Non-pigmented ciliary epithelial cell (primary cell): ENCODE measurements at regions not wholly inside any gene's neighbourhood (a gene's known extent, or its start where the extent isn't known, plus 50 kb on each side); places are given as distances from the start of the nearest gene placed in this dataset.

ENCODE experiments used
- DNase-seq: peaks from one replicate; pipeline ENCODE4 v3.0.0-alpha.2; 2010; ENCODE audit warnings: low read depth

DNA sequence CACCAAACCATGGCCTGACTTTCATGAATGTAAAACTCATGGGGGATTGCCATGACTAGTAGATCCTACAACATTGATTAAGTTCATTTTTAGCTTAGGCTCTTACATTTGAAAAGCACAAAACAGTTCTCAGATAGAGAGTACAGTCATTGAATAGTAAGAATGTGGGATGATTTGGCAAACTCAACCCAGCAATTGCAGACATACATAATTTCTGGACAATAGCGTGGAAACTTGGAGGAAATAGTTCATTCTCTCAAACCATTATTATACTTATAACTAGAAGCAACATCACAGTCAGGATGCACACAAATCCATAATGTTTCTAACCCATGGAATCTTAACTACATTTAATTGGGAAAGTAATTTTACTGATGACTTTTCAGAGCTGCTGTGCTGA, 598.2 kb downstream of the LMO4 start:
- no peak for DNase-seq

DNA sequence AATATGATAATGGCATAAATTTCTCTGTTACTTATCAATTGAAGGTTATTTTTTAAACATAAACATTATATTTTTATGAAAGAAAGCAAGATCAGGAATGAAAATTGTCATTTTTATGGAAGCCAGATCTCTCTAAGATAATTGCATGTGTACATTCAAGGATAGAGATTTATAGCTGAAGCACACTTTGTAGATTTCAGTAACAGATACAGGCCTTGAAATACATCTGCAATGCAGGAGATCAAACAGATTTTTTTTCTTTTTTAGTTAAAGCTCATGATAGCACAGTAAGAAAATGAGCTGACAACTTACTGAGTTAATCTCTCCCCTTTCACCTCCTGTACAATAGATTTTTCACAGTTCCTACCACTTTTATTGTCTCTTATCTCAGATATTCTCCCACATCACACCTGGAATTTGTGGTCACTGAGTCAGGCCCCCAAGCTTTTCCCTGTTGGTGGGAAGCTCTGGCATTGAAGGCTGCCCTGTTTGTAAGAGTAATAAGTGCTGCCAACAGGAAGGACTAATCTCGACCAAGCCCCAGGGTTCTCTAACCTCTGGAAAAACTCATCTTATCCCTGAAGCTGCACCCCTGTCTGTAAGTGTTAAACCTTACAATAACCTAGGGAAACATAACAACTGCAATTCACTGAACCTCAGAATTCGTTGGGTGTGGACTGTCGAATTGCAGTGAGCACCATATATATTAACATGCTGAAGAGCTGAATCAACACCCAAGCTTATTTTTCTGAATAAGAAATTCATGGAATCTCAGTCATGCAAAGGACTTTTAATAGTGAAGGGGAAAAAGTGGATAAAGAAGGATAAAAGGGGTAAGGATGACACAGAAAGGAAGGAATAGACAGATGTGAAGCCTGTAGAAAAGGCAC, 599.0 kb downstream of the LMO4 start:
- no peak for DNase-seq

DNA sequence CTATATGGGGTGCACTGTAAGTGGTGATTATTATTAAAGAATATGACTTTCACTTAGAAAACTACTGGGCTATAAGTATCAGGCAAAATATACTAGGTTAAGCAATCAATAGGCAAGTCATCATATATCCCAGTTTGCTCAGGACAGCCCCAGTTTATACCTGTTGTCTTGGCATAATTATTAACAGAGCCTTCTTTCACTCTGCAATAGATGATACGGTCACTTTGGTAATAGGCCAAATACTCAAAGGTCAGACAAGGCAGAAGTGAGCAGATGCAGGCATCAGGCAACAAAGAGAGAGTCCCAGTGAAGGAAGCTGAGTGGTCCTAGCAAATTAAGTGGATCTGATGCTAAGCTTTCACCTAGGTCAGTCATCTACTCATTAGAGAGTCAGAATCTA, 599.9 kb downstream of the LMO4 start:
- DNase-seq = no peak

DNA sequence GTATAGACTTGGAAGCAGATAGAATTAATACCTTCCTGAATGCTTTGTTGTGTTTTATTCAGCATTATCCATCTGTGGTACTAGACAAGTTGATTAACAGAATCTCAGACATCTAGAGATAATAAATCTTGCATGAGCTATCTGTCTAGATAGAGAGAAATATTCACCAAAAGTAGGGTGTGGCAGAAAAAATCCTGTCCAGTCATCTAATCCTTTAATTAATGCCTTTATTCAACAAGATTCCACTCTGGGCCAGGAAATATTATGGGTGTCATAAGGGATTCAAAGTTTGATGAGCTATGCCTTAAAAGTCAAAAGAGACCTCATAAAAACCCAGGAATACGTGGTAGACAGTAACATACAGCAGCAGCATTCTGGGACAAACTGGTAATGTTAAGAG, 601.2 kb downstream of the LMO4 start:
- DNase-seq = no peak

DNA sequence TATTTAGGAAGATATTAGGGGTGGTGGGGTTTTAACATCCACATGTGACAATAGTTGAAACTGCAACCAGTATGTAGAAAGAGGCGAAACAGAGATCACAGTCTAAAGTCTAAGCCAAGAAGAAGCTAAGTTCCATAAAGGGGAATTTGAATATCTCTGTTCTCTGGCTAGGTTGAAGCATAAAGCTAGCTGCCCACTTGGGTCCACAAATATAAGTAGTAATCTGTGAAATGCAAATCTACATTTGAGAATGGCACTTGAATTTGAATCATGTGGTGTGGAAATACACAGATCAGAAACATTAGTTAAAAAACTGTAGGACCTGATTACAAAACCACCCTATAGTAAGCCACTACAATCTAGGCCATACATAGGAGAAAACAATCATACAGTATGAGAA, 602.1 kb downstream of the LMO4 start:
- no peak for DNase-seq

DNA sequence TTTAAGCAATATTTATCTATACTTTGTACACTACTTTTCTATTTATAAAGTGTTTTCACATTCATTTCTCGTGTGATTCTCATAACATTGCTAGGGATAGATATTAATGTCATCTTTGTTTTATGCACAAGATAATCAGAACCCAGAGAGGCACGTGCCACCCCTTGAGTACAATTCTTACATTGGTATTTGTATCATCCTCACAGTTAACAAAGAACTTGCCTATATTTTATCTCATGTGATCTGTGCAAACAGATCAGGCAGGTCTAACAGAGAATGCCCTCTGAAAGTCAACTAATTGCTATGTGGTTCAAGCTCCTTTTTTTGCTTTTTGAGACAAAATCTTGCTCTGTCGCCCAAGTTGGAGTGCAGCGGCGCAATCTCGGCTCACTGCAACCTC, 604.5 kb downstream of the LMO4 start:
- no peak for DNase-seq

DNA sequence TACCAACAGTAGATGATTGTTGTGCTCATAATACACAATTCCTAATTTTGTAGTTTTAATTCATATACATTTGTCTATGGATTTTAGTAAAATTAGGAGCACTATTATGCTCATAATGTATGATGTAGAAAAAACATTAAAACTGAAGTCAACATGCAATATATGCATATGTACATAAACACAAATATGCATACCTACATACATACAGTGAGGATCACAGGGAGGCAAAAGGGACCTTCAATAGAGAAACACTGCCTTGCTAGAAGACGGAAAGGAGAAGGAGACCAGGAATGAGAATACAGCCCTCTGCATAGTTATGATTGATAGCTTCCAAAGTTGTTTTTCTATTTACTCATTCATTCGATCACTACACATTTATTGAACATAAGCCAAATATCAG, 606.5 kb downstream of the LMO4 start:
- no peak for DNase-seq

DNA sequence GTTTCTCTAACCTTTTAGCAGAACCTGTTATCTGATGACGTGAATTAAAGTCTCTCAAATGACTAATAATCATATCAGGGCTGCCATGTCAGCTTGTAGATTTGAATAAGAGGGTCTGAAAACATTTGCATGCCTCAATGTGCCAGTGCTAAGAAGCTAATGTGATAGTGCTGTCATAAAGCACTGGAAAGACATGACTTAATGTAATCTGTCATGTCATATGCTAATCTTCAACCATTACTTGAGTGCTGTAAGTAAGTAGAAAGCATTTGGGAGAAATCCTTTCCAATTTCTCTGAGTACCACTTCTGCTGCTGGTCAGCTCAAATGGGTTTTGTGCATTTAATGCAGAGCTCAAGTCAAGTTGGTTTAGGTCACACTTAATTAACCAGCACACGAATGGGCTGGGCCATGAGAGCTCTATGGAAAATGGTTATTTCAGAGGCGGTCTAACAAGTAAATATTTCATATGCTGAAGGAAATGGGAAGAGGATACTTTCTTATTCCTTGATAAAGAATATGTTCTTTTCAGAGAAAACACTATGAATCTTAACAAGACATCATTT, 609.2 kb downstream of the LMO4 start:
- no peak for DNase-seq

DNA sequence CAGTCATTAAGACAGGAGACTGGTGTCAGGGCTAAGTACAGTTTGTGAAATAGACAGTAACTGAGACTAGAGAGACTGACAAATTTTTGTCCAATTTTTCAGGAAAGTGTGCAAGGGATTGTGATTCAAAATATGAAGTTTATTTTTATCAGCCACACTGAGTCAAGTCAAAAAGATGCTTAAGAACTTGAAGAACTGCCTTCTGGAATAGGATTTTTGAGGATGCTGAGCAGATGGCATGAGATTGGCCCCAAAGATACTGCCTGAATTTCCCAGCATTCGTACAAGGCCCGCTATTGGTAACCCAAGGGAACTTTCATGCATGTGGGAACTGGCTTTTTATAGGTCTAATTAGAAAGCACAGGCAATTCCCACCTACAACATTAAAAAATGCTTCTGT, 610.0 kb downstream of the LMO4 start:
- DNase-seq = no peak

DNA sequence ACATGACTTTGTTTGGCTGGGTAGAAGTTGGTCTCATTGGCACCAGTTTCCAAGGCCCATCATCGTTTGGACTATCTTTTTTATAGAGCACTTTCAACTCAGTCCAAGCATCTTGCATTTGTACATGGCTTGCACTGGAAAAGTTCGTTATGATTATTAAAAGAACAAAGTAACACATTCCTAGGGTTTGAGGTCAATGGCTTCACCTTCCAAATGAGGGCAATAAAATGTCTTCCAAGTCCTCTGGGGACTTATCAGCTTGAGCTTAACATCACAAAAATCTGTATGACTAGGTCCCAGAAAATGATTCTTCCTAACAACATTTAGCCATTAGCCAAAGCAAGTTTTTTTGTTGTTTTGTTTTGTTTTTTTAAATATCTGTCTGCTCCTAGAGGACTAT, 610.8 kb downstream of the LMO4 start:
- DNase-seq = no peak

DNA sequence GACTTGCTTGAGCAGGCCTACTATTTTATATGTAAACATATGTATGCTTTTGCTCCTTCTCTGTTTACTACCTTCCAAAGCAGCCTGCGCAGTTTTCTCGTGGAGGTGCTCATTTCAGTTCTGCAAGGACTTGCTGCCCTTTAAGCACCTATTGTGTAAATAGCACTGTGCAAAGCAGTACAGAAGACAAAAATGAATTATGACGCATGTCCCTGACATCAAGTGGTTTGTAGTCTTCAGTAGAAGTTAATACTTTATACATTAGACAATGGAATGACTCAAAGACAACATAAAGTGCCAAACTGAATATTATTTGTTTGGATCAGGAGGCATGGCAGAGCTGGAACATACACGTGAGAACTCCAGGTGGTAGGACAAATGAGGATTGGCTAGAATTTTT, 611.7 kb downstream of the LMO4 start:
- DNase-seq = no peak

DNA sequence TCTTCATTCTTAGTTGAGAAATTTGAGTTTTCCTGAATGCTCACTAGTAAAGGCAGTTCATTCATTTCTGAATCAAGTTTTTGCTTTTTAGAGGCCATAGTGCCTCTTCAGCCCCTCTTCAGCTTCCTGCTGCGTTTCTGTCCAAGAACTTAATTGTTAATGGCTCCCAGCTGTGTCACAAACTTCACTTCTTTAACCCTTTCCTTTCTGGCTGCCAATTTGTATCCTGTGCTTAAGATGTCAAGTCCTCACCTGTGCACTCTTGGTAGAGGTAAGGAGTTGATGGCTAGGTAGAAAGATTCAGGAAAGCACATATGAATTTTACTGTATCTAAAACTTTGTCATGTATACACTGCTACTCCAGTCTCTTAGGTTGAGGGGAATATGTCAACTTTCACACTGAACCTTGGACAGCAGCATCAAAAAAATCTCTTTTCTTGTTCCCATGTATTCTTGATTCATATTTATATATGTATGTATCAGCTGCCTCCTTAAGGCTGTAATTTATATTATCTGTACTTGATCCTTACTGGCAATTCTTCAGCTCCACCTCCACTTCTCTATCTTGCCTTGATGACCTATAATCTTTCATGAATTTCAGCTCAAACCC, 612.8 kb downstream of the LMO4 start:
- no peak for DNase-seq

DNA sequence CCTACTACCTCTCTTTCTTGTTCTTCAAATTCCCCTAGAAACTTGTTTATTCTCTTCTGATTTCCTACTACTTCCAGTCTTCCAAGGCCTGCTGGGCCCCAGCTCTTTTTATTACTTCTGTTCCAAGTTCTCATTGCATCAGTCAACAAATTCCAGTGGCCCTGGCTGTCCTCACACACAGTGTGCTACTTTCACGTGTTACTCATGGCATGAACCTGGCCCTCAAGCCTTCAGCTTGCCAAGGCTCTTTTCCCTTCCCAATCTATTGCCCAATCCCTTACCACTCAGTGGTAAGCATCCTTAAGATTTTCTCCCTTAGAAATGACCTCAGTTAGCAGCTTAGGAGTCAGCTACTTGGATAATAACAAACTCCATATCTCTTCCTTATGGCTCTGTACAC, 613.5 kb downstream of the LMO4 start:
- DNase-seq = no peak

DNA sequence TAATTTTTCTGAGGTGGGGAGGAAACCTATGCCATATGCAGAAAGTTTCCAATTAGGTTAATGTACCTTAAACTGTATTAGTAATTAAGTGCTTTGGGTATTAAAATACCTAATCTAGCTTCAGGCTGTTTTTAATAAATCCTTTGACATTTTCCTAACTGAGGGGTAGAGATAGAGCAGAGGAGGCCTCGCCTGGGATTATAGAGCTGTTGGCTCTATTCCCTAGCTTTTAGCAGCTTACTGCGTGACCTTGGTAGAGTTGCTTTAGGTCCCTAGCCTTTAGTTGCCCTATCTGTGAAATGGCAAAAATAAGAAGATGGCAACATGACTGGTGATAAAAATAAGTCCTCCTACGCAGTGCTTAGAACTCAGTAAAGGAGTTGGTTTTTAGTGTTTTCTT, 621.0 kb downstream of the LMO4 start:
- DNase-seq = no peak

DNA sequence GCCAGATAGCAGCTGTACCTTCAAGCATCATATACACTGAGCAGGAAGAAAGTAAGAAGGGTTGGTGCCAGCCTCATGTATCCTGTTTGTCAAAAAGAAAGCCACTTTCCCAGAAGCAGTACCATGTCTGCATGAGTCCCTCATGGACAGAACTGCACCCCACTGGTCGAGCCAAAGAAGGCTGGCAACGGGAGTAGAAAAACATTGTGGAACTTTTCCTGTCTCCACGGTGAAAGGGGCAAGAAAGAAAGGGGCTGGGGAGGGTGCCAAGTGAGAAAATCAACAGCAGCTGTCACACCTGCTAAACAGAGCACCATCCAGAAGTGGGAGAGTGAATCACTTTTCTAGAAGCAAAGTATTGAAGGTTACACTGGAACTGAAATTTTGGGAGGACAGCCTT, 621.7 kb downstream of the LMO4 start:
- no peak for DNase-seq

DNA sequence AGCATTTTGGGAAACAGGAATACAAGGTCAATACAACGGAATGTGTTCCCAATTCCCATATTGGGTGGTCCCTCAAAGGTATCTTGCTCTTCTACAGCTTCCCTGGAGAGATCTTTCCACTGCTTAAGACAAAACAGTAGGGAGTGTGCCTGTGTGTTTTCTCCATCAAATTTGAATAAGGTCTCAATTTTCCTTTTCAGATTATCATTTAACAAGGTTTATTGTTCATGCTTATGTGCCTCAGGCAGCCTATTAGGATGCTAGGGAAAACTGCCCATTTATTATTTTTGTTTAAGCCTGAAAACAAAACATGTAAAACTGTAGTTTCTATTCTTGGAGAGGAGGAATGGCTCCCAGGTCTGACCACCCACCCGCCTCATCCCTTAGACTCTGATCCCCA, 622.7 kb downstream of the LMO4 start:
- no peak for DNase-seq

DNA sequence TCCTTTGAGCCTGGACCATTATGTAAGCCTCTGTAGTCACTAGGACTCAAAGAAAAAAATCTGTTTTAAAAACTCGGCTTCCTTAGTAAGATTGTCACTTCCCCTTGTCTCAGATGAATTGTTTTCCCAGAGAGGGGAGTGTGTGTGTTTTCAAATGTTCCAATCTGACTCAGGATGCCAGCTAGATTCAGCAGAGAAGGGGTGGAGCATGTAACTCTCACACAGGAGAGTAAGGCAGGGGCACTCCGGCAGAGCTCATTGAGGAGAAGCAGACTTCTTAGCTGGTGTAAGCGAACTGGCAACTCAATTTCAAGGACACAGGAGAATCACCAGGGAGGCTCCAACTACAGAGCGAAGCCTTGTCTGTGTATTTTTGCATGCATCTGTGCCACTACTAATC, 623.2 kb downstream of the LMO4 start:
- no peak for DNase-seq

DNA sequence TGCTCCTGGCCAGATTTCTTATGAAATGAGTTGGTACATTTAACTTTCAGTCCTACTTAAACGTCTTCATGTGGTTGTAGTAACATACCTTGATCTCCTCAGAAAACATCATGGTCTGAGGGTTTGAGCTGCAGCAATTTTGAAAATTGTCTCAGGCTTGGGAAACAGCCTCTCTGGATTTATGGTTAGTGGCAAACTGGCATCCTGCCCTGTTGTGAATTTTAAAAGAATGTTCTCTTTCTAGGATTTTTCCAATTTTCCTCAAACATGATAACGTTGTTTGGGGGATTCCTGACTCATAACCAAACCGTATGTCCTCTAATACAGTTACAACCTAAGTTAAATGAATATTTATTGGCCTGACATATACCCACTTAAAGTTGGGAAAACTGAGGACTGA, 624.4 kb downstream of the LMO4 start:
- DNase-seq = no peak

DNA sequence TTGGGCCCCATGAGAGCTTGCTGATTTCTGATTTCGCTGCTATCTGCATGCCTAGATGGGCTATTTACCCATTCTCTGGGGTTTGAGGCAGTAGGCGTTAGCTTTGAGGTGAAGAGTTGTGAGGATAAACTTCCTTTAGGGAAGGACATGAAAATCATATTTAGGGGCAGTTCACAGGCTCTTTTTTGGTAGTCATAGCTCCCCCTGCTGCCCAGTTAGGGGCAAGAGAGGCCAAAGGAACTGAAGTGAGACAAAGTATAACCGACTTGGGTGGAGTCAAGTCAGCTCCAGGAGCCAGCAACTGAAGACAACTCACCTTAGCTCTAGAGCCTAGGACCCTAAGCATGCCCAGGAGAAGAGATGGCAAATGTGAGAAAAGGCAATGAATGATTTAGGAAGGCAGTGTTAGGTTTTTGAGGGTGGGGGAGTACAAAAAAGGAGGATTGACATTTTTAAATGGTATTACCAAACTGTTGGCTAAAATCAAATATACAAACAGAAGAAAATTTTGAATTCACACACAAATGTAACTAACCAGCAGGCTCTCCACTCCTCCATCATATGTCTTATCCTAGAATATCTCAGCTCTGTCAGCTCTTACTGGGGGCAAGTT, 625.2 kb downstream of the LMO4 start:
- peak; percentile 43 for DNase-seq

DNA sequence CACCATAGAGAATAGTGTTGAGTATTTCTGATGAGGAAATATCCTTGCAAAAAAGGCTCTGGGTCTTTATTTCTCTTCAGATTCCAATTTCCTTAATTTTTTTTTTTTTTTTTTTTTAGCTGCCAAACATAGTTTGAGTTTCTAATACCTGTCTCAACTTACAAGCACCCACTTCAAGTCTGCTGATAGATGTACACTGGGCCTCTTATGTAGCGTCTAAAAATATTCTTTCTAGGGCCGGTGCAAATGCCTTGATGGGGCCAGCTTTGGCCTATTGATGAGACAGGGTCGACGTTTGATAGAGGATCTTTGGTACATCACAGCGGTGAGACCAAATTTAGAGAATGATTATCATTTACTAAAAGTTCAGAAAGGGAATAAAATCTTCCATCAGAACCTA, 626.4 kb downstream of the LMO4 start:
- no peak for DNase-seq

DNA sequence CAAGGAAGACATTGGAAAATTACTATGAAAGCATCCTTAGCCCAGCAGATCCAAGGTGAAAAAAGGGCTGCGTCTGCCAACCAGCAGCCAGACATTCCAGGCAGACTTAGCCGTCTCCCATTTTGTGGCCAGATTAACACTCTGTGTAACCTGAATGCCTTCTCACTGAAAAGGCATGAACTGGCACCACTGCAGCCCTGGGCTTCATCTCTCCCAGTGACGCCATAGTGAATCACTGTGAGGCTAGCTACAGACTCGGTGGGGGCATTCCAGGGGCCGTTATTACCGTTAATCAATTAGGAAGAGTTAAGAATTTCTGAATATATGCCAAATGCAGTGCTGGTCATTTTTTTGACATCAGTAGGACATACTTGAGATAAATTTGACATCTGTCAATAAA, 627.4 kb downstream of the LMO4 start:
- DNase-seq = peak; percentile 90

DNA sequence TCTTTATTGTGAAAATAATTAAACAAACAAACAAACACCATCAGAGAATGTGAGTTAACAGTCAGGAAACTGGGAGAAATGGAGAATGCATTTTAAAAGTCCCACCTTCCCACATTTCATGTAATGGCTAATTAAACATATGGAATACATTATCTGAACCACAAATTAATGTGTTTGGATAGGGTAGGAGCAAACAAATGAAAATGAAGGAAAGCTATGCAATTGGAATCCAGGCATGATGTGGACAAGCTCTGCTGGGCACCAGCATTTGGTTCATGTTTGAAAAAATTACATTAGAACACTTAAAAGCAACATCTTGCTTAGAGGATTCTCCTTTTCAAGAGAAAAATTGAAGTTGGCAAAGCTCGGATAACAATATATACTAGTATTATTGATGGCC, 628.1 kb downstream of the LMO4 start:
- DNase-seq = no peak

DNA sequence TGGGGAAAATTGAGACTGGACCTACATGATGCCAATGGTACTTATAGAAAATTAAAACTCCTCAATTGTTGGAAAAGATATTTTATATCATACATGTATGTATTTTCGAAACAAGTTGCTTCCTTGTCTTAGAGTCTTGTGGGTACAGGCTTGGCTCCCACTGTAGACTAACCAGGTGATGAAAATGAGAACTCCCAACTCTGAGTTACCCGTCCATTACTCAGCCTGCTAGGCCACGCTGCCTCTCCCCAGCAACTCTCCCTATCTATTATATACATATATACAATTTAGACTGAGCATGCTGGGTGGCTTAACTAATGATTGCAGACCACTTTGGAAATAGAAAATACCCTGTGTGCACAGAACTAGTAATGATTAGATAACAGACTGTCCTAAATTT, 628.7 kb downstream of the LMO4 start:
- DNase-seq = no peak
